Parathyroid adenoma (tissue), 2 donors: ENCODE measurements at regions not wholly inside any gene's neighbourhood (a gene's known extent, or its start where the extent isn't known, plus 50 kb on each side); places are given as distances from the start of the nearest gene placed in this dataset.

ENCODE experiments used
- H2AFZ ChIP-seq: fragments of 300-600 bp; sonication (generic); one replicate; pipeline ENCODE4 v1.7.0; 2017; ENCODE audit warnings: antibody characterized with exemption, mild to moderate bottlenecking
- H3K27ac ChIP-seq: fragments of 300-600 bp; sonication (generic); one replicate; pipeline ENCODE4 v1.7.0; 2017
- H3K27me3 ChIP-seq: fragments of 300-600 bp; sonication (generic); one replicate; pipeline ENCODE4 v1.7.0; 2017; ENCODE audit warnings: low read length; ENCODE audit not compliant: control insufficient read depth, insufficient read depth
- H3K36me3 ChIP-seq: fragments of 300-600 bp; sonication (generic); one replicate; pipeline ENCODE4 v1.7.0; 2017; ENCODE audit warnings: low read length; ENCODE audit not compliant: control insufficient read depth, insufficient read depth
- H3K4me1 ChIP-seq: fragments of 300-600 bp; sonication (generic); one replicate; pipeline ENCODE4 v1.7.0; 2017; ENCODE audit warnings: control low read depth
- H3K4me2 ChIP-seq: fragments of 300-600 bp; sonication (generic); one replicate; pipeline ENCODE4 v1.7.0; 2017; ENCODE audit warnings: low read length
- H3K4me3 ChIP-seq: fragments of 300-600 bp; sonication (generic); one replicate; pipeline ENCODE4 v1.7.0; 2017; ENCODE audit warnings: low read depth, low read length
- H3K79me2 ChIP-seq: fragments of 300-600 bp; sonication (generic); one replicate; pipeline ENCODE4 v1.7.0; 2017; ENCODE audit warnings: control low read depth
- H3K9ac ChIP-seq: fragments of 300-600 bp; sonication (generic); one replicate; pipeline ENCODE4 v1.7.0; 2017; ENCODE audit warnings: mild to moderate bottlenecking
- H3K9me3 ChIP-seq: fragments of 300-600 bp; sonication (generic); one replicate; pipeline ENCODE4 v1.7.0; 2017; ENCODE audit warnings: low read length; ENCODE audit not compliant: control insufficient read depth
- CTCF ChIP-seq: fragments of 300-600 bp; sonication (generic); IDR thresholded peaks from one replicate; pipeline ENCODE4 v1.7.0; 2017; ENCODE audit warnings: antibody characterized with exemption, mild to moderate bottlenecking
- donor health status: primary hyperparathyroidism.

- no peaks in the 10 kb centered on the region for H3K36me3 ChIP-seq
- no peaks in the 10 kb centered on the region for H3K27me3 ChIP-seq
- H3K4me2 ChIP-seq, result no peak overlapping the region
- H3K9me3 ChIP-seq, result no peaks in the 10 kb centered on the region
- H3K9ac ChIP-seq, result no peak overlapping the region
- no peak for TF ChIP-seq CTCF
- no peaks in the 10 kb centered on the region for H3K79me2 ChIP-seq
- H2AFZ ChIP-seq, result no peak overlapping the region
- H3K4me3 ChIP-seq, result no peak overlapping the region
- H3K27ac ChIP-seq, result no peak overlapping the region
- no peaks in the 10 kb centered on the region for H3K4me1 ChIP-seq
These were observed 616.5 kb downstream of the C6orf118 start for GRCh38 chr6:164692772-164693510.

GRCh38 chr6:164690702-164691500 is 618.5 kb downstream of the C6orf118 start:
- Histone ChIP-seq H3K4me2 (no peak overlapping the region), H3K27ac (no peak overlapping the region), H3K36me3 (no peaks in the 10 kb centered on the region), H3K4me1 (no peaks in the 10 kb centered on the region), H3K9me3 (no peaks in the 10 kb centered on the region), H3K27me3 (no peaks in the 10 kb centered on the region), H3K4me3 (no peak overlapping the region), H3K9ac (no peak overlapping the region), H2AFZ (no peak overlapping the region), H3K79me2 (no peaks in the 10 kb centered on the region)
- TF ChIP-seq CTCF, result no peak

- TF ChIP-seq CTCF, result no peak
- Histone ChIP-seq H3K36me3 (no peaks in the 10 kb centered on the region), H3K4me2 (no peak overlapping the region), H3K4me3 (no peak overlapping the region), H3K9ac (no peak overlapping the region), H3K9me3 (no peaks in the 10 kb centered on the region), H3K27me3 (no peaks in the 10 kb centered on the region), H3K27ac (no peak overlapping the region), H3K79me2 (no peaks in the 10 kb centered on the region), H2AFZ (no peak overlapping the region), H3K4me1 (no peaks in the 10 kb centered on the region)
These were observed 619.2 kb downstream of the C6orf118 start for GRCh38 chr6:164690241-164690640.

- TF ChIP-seq CTCF, result no peak
- H2AFZ ChIP-seq, result no peak overlapping the region
- H3K27ac ChIP-seq, result no peak overlapping the region
These were observed 644.1 kb downstream of the C6orf118 start for GRCh38 chr6:164665328-164665727.

More at GRCh38 chr6:164665328-164665727, 644.1 kb downstream of the C6orf118 start:
- Histone ChIP-seq H3K79me2 (no peaks in the 10 kb centered on the region), H3K27me3 (no peaks in the 10 kb centered on the region), H3K4me2 (no peak overlapping the region), H3K9ac (no peak overlapping the region), H3K9me3 (no peaks in the 10 kb centered on the region), H3K36me3 (no peaks in the 10 kb centered on the region), H3K4me3 (no peak overlapping the region), H3K4me1 (no peaks in the 10 kb centered on the region)
